ENCODE measurements at regions not wholly inside any gene's neighbourhood (a gene's known extent, or its start where the extent isn't known, plus 50 kb on each side); places are given as distances from the start of the nearest gene placed in this dataset.

DNA sequence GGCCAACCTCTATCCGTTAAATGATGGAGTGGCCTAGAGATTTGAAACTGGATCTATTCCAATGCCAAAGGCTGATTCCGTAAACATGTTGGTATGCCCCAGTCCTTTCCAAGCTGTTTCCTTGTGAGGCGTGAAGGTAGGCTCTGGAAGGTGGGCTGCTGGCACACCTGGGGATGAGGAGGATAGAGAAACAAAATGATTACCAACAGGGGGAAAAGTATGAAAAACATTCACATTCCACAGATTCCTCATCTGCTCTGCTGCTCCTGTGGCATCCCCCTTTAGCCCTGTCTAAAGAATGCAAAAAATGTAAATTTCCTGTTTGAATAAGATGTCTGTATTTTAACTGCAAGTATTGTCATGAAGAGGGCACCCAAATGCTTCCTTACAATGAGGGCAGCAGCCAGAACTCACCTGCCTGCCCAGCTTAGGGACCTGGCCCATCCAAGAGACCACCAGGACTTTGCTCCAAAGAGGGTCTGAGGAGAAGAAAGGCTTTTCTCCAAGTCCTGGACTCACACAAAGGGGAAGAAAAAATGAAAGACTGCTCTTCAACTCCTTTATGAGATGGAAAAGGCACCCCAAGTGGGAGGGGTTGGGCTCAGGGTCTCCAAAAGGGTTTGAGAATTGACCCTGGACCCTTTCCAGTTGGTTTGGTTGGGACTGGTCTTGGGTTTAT, 132.3 kb upstream of the PELI1 start:
- TF ChIP-seq, protein P1, sequence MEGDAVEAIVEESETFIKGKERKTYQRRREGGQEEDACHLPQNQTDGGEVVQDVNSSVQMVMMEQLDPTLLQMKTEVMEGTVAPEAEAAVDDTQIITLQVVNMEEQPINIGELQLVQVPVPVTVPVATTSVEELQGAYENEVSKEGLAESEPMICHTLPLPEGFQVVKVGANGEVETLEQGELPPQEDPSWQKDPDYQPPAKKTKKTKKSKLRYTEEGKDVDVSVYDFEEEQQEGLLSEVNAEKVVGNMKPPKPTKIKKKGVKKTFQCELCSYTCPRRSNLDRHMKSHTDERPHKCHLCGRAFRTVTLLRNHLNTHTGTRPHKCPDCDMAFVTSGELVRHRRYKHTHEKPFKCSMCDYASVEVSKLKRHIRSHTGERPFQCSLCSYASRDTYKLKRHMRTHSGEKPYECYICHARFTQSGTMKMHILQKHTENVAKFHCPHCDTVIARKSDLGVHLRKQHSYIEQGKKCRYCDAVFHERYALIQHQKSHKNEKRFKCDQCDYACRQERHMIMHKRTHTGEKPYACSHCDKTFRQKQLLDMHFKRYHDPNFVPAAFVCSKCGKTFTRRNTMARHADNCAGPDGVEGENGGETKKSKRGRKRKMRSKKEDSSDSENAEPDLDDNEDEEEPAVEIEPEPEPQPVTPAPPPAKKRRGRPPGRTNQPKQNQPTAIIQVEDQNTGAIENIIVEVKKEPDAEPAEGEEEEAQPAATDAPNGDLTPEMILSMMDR (IDR thresholded peaks at IDR 0.05; ENCODE audit: control extremely low read depth in 1 of 3, insufficient read depth in 1 of 3, low read depth in 1 of 3, low read length in 3 of 3), result 0 out of 4 replicates have a peak, but pooled peaks of 1 of the 3 experiments have one; percentile 1
- TF ChIP-seq POLR2AphosphoS5 (IDR thresholded peaks at IDR 0.05; ENCODE audit: low read depth, low read length), result no peak; the same call in none of the 2 replicates
- TF ChIP-seq SIX5 (IDR thresholded peaks at IDR 0.05; ENCODE audit: low read depth, low read length), result no peak
- peak; percentile 80; the same call in 1 of the 2 replicates for TF ChIP-seq SP1 (IDR thresholded peaks at IDR 0.05; ENCODE audit: low read depth, low read length)
- peak in 1 of 2 experiments; percentile 8; a peak in 1 of 3 replicates for TF ChIP-seq POLR2A (IDR thresholded peaks at IDR 0.05; ENCODE audit: control extremely low read depth in 1 of 2, low read depth in 2 of 2, low read length in 2 of 2)
- TF ChIP-seq SRF (IDR thresholded peaks at IDR 0.05; ENCODE audit: low read depth, low read length), result peak; percentile 62

Data from H1 (cell line).